ENCODE measurements at regions not wholly inside any gene's neighbourhood (a gene's known extent, or its start where the extent isn't known, plus 50 kb on each side); places are given as distances from the start of the nearest gene placed in this dataset.

DNA sequence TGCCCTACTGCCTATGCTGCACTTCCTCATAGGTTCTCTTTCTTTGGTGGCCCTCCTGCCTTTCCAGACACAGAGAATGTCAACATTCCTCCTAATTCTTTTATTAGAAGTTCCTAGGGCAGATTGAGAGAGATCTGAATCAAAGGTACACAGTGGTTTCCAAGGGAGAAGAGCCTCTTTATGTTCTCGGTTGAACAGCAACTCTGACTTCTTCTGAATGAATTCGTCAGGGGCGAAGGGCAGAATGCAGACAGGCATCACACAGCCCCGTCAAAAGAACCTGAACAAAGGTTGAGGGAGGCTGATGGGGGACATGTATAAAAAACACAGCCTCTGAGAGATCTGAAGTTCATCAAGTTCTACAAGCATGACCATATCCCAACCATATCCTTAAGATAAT is 68.1 kb upstream of the DTNBP1 start:
- no peaks in the 10 kb centered on the region for H3K27me3 ChIP-seq (ENCODE audit: low read depth)
- DNase-seq: no peak
- no peak overlapping the region for H3K27ac ChIP-seq
- TF ChIP-seq, protein P1, sequence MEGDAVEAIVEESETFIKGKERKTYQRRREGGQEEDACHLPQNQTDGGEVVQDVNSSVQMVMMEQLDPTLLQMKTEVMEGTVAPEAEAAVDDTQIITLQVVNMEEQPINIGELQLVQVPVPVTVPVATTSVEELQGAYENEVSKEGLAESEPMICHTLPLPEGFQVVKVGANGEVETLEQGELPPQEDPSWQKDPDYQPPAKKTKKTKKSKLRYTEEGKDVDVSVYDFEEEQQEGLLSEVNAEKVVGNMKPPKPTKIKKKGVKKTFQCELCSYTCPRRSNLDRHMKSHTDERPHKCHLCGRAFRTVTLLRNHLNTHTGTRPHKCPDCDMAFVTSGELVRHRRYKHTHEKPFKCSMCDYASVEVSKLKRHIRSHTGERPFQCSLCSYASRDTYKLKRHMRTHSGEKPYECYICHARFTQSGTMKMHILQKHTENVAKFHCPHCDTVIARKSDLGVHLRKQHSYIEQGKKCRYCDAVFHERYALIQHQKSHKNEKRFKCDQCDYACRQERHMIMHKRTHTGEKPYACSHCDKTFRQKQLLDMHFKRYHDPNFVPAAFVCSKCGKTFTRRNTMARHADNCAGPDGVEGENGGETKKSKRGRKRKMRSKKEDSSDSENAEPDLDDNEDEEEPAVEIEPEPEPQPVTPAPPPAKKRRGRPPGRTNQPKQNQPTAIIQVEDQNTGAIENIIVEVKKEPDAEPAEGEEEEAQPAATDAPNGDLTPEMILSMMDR (IDR thresholded peaks at IDR 0.05): no peak
- H3K4me1 ChIP-seq: no peaks in the 10 kb centered on the region
- H3K9me3 ChIP-seq: no peaks in the 10 kb centered on the region
- H3K4me3 ChIP-seq: no peak overlapping the region
- H3K36me3 ChIP-seq: no peaks in the 10 kb centered on the region
- no peak for ATAC-seq
- intact Hi-C loops (cut with DNase I): no loop called here

DNA sequence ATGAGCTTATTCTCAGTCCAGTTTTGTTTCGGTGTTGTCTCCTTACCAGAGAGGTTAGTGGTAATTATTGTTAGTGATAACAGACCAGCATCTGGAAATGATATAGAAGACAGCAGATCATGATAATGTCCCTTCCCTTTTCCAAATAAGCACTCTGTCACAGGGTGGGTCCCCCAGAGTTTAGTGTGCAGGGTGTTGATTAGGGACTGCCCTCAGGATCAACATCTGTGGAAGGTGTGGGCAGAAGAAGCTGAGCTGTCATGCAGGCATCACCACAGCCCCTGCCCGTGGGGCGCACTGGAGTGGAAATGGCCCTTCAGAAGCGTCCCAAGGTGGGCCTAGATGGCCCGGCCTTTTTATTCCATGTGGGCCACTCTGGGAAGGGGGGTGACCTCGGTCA is 67.6 kb upstream of the DTNBP1 start:
- intact Hi-C loops (cut with DNase I): no loop called here
- TF ChIP-seq, protein P1 (IDR thresholded peaks at IDR 0.05): no peak
- Histone ChIP-seq H3K4me3 (no peak overlapping the region), H3K9me3 (no peaks in the 10 kb centered on the region), H3K27ac (no peak overlapping the region), H3K36me3 (no peaks in the 10 kb centered on the region), H3K27me3 (ENCODE audit: low read depth) (no peaks in the 10 kb centered on the region), H3K4me1 (no peaks in the 10 kb centered on the region)
- ATAC-seq (no peak), DNase-seq (no peak)

DNA sequence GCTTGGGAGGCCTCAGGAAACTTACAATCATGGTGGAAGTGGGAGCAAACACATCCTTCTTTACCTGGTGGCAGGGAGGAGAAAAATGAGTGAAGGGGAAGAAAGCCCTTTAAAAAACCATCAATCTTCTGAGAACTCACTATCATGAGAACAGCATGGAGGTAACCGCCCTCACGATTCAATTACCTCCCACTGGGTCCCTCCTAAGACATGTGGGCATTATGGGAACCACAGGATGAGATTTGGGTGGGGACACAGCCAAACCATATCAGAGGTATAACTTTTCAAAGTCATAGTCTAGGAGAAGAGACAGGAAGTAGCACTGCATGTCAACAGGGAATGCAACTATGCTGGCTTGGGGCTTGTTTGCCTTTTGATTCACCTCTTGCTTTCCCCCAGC is 59.9 kb upstream of the DTNBP1 start:
- ATAC-seq: no peak
- H3K4me3 ChIP-seq: no peak overlapping the region
- H3K9me3 ChIP-seq: no peaks in the 10 kb centered on the region
- no peak for DNase-seq
- intact Hi-C loops (cut with DNase I): no loop called here
- no peaks in the 10 kb centered on the region for H3K36me3 ChIP-seq
- no peaks in the 10 kb centered on the region for H3K4me1 ChIP-seq
- no peak overlapping the region for H3K27ac ChIP-seq
- no peaks in the 10 kb centered on the region for H3K27me3 ChIP-seq (ENCODE audit: low read depth)
- TF ChIP-seq, protein P1 (IDR thresholded peaks at IDR 0.05): no peak

DNA sequence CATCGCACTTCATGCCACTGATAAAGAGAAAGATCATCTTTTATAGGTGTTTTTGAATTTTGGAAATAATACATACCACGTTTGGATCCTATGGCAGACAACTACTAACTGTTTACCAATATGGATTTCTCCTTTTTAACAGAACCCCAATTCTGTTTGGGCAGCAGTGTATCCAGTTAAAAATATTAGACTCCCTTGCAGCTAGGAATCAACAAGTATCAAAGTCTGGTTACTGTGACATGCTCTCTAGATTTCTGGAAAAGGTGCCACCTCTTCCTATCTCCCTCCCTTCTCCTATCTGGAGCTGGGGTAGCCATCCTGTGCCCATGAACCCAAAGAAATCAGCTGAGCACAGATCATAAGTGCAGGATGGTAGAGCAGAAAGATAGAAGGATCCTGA is 54.1 kb upstream of the DTNBP1 start:
- Histone ChIP-seq H3K27ac (no peak overlapping the region), H3K4me3 (no peak overlapping the region), H3K27me3 (ENCODE audit: low read depth) (no peaks in the 10 kb centered on the region), H3K9me3 (no peaks in the 10 kb centered on the region), H3K4me1 (no peaks in the 10 kb centered on the region), H3K36me3 (no peaks in the 10 kb centered on the region)
- ATAC-seq (no peak), DNase-seq (no peak)
- intact Hi-C loops (cut with DNase I): no loop called here
- TF ChIP-seq, protein P1 (IDR thresholded peaks at IDR 0.05): no peak

DNA sequence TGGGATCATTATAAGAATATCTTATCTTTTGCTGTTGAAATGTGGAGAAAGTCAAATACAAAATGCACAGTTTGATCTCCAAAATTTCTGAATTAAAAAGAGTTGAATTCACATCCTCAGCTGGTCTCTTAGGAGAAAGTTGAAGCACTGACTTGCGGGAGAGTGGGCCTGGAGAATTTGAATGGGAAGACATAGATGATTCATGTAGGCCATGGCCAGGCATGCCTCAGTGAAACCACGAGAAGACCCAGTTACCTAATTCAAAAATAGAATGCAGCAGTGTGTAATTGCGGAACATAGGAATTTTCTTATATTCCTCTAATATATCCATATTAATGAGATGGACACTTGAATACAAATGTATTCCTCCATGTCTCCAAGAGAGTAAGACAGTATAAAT is 53.0 kb upstream of the DTNBP1 start:
- ATAC-seq (no peak), DNase-seq (no peak)
- Histone ChIP-seq H3K9me3 (no peaks in the 10 kb centered on the region), H3K27me3 (ENCODE audit: low read depth) (no peaks in the 10 kb centered on the region), H3K36me3 (no peaks in the 10 kb centered on the region), H3K27ac (no peak overlapping the region), H3K4me1 (no peaks in the 10 kb centered on the region), H3K4me3 (no peak overlapping the region)
- intact Hi-C loops (cut with DNase I): no loop called here
- TF ChIP-seq, protein P1 (IDR thresholded peaks at IDR 0.05): no peak

DNA sequence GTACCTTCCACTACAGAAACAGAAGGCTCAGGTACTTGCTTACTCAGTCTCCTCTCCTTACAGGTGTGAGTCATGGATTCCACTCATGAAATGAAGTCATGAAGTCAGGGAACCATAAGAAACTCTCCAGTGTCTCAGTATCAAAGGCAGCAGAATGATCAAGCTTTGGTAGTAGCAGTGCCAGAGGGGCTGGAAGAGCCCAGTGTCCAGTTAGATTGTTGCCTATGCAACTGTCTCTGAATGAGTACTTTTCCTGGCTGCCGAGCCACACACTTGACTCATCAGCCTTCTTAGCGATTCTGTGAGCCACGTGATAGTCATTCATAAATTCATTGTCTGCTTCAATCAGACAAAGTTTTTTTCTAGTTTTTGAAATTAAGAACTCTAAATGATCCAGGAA is 52.2 kb upstream of the DTNBP1 start:
- intact Hi-C loops (cut with DNase I): no loop called here
- DNase-seq (no peak), ATAC-seq (no peak)
- Histone ChIP-seq H3K4me1 (no peaks in the 10 kb centered on the region), H3K27ac (no peak overlapping the region), H3K27me3 (ENCODE audit: low read depth) (no peaks in the 10 kb centered on the region), H3K9me3 (no peaks in the 10 kb centered on the region), H3K4me3 (no peak overlapping the region), H3K36me3 (no peaks in the 10 kb centered on the region)
- TF ChIP-seq, protein P1 (IDR thresholded peaks at IDR 0.05): no peak

All from lower lobe of right lung (tissue), 2 donors.